ENCODE measurements at regions not wholly inside any gene's neighbourhood (a gene's known extent, or its start where the extent isn't known, plus 50 kb on each side); places are given as distances from the start of the nearest gene placed in this dataset.

DNA sequence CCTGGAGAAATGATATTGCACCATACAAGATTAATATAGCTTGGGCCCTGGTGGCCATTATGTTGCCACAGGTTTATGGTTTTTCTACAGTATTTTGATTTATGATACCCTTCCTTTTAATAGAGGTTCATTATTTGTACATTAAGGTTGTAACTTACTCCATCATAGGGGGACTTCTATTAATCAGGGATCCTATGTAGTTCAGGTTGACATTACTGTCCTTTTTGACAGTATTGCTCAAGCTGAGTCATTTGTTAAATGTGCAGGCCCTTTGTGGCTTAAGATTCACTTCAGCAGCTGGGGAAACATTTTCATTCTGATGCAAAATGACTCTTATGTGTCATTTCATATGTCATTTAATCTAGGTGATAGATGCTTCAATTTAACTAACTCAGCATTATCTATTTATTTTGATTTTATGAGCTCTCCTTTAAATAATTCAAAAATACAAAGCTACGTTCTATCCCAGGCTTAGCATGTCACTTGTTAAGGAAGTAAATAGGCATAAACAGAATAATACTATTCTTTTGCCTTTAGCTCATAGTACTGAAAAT lies 686.9 kb upstream of the NCAM2 start:
- no peak for DNase-seq (ENCODE audit: low spot score)
- no peak for FAIRE-seq

DNA sequence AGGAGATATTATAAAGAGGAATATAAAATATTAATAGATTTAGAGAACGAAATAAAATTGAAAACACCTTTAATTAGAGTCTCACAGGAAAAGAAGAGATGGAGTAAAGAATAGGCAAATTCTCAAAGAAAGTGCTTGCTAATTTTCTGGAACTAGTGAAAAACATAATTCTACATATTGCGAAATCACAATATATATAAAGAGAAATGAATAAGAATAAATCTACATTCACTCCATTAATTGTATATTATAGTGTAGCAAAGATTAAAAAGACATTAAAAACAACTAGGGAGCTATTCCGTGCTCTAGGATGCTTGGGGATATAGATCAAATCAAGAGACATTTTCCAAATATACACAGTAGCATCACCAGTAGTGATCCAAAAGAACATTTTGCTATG lies 685.2 kb upstream of the NCAM2 start:
- FAIRE-seq (no peak), DNase-seq (ENCODE audit: low spot score) (no peak)

DNA sequence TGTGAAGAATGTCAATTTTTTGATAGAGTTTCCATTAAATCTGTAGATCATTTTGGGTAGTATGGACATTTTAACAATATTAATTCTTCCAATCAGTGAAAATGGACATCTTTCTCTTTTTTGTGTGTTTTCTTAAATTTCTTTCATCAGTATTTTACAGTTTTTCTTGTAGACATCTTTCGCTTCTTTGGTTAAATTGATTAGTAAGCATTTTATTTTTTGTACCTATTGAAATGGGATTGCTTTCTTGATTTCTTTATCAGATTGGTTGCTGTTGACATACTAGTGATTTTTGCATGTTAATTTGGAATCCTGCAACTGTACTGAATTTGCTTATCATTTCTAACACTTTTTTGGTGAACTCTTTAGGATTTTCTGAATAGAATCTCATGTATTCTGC lies 683.2 kb upstream of the NCAM2 start:
- no peak for DNase-seq (ENCODE audit: low spot score)
- FAIRE-seq, result no peak

DNA sequence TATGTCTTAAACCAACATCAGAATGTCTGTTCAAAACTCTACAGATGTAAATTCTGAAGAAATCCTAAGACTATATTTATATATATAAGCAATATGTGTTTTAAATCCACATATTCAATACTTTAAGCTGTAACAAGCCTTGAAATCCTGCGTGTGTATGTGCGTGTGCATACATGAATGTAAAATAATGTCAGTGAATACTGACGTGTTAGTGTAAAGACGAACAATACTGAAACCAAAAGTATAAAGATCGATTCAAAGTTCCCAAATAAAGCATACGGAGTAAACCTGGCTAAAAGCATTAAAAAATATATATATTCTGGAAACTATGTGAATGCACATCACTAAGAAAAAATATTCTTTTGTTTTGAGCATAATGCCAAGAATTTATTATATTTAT lies 668.6 kb upstream of the NCAM2 start:
- FAIRE-seq (no peak), DNase-seq (ENCODE audit: low spot score) (no peak)

DNA sequence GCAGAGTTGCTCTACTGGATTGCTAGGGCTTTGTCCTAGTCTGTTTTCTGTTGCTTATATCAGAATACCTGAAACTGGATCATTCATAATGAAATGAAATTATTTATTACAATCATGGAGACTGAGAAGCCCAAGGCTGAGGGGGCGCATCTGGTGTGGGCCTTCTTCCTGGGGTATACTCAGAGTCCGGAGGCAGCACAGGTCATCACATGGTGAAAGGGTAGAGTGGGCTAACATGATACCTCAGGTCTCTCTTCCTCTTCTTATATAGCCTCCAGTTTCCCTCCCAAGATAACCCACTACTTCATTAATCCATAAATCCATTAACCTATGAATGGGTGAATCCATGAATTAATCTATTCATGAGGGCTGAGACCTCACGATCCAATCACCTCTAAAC lies 667.6 kb upstream of the NCAM2 start:
- FAIRE-seq, result no peak

DNA sequence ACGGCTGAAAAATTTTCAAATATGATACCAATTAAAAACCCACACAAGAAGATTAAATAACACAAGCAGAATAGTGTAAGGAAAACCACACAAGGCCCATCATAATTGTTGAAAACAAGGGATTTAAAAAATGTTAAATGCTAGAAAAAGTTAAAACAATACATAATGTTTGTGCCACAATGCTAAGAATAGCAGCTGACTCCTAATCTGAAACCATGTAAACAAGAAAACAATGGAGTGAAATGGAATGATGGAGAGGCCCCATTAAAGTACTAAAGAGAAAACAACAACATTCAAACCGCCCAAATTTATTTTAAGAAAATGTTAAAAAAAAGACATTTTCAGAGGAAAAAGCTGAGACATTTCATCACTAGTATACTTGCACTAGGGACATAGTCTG lies 663.6 kb upstream of the NCAM2 start:
- DNase-seq (ENCODE audit: low spot score), result no peak
- no peak for FAIRE-seq

More for the DNA sequence above, 667.6 kb upstream of the NCAM2 start:
- DNase-seq (ENCODE audit: low spot score), result no peak

DNA sequence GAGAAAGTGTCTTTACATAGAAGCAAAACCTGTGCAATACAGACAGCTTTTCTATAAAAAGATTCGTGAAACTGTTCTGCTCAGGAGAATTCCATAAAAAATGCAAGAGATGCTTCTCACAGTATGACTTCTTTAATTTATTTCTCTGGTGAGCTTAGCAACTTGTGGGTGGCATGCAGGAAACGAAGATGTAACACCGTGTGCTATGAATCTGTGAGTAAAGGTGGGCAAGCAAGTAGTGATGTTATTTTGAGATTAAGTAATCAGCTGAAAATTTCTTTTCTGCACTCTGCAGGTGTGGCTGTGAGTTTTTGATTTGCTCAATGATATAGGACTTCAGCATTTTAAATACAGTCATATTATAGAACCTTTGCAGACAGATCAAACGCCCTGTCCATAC lies 656.8 kb upstream of the NCAM2 start:
- DNase-seq (ENCODE audit: low spot score), result no peak
- no peak for FAIRE-seq

DNA sequence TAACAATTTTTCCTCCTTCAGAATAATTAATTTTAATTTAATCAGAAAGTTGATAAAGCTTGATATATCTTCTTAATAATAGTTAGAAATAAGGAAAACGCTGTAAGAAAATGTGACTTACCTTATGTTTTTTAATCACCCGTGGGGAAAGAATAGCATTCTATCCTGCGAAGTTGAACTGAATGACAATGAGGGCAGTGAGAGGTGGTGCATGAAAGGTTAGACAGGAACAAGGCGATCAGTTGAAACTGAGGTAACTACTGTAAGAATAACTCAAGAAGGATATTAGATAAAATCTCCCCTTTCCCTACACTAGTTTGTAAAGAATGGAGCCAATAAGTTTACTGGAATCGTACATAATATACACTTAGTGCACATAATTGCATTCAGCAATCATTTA lies 655.0 kb upstream of the NCAM2 start:
- FAIRE-seq, result no peak
- no peak for DNase-seq (ENCODE audit: low spot score)

DNA sequence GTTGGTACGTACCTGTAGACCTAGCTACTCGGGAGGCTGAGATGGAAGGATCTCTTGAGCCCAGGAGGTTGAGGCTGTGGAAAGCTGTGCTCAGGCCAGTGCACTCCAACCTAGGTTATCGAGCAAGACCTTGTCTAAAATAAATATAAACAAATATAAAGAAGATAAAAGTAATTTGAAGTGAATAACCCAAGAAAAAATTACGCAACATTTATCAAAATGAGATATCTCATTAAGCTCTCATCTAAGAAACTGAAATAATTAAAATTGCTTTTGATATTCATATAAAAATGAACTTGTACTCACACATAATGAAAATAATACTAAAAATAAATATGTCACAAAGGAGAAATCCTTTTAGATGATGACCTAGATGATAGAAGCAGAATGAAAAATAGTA lies 647.1 kb upstream of the NCAM2 start:
- FAIRE-seq, result no peak
- DNase-seq (ENCODE audit: low spot score), result no peak

DNA sequence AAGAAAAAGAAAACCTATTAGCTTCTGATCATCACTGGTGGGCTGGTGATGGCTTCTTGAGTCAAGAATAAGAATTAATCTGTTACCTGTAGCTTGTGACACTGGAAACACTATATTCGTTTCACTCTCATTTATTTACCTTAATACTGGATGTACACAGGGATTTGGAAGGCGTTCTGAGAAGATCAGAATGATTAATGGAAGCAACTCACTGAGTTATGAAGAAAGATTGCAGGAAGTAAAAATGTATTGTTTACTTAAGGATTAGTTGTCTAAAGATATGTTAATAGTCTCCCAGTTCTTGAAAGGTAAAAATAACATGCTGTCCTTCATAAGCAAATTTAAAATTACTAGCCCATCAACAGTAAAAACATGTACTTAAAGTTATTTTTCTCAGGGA lies 644.9 kb upstream of the NCAM2 start:
- FAIRE-seq, result no peak
- DNase-seq (ENCODE audit: low spot score), result no peak

DNA sequence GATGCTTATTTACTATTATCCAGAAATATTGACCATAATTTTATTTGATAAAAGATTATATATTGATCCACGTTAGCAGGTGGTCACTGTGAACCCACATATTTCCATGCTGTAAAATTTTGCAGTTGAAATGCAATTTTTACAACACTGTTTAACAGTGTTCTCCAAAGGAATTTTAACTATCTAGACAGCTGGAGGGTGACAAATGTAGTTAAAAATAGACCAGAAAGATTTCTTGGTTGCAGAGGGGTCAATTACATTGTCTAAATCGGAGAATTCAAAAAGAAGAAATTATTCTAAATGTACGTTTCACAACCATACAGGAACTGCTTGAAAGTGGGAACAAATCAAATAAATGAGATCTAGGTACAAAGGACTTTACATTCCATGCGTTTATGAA lies 625.2 kb upstream of the NCAM2 start:
- no peak for DNase-seq (ENCODE audit: low spot score)
- FAIRE-seq, result no peak

DNA sequence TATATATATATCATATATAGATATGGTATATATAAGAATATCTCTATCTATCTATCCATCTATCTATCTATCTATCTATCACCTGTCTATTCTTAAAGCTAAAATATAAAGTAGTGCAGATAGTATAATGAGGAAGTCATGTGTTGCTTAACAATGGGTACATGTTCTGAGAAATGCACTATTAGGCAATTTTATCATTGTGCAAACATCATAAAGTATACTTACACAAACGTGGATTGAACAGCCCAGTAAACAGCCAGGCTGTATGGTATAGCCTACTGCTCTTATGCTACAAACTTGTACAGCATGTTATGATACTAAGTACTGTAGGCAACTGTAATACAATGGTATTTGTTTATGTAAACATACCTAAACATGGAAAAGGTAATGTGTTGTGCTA lies 621.0 kb upstream of the NCAM2 start:
- no peak for FAIRE-seq
- DNase-seq (ENCODE audit: low spot score), result no peak

DNA sequence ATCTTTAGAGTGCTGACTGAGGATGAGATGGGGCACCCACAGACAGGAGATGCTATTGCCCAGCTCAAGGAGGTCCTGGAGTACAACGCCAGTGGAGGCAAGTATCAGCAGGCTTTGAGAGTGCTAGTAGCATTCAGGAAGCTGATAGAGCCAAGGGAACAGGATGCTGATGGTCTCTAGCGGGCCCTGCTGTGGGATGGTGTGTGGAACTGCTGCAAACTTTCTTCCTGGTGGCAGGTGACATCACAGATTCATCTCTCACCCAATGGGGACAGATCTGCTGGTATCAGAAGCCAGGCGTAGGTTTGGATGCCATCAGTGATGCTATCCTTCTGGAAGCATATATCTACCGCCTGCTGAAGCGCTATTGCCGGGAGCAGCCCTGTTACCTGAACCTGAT lies 609.8 kb upstream of the NCAM2 start:
- no peak for DNase-seq (ENCODE audit: low spot score)
- no peak for FAIRE-seq

DNA sequence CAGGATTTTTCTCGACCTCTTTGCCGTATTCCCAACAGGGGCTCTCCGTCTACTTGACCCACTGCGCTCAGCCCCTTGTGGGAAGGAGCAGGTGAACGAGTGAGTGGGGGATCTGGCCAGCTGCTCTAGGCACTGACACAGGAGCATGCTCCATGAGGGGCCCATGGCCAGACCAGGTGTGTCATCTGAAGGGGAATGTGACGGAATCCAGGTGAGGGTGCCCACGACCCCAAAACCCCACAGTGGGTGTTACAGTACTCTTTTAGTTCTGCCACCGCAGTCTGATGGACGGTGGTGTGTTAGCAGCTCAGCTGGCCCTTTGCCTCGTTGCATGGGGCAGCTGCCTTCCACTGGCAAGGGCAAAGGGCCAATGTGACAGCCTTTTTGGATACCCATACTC lies 601.4 kb upstream of the NCAM2 start:
- no peak for FAIRE-seq
- DNase-seq (ENCODE audit: low spot score), result no peak

DNA sequence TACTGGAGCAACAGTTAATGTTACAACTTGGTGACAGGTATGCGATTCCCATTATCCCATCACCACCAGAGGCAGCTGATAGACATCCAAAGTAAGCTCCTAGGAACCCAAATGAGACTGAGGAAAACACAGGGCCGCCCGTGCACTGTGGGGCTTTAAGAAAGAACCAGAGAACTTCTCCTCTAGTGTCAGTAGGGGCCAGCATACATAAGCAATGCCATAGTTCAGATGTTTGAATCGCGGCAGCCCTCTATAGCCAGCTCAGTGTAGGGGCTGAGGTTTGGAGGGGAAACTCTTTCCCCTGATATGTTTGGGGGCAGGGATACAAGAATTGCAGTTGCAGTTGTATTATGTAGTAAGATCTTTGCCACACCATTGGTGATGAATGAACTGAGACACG lies 593.3 kb upstream of the NCAM2 start:
- DNase-seq (ENCODE audit: low spot score), result no peak
- FAIRE-seq, result no peak

DNA sequence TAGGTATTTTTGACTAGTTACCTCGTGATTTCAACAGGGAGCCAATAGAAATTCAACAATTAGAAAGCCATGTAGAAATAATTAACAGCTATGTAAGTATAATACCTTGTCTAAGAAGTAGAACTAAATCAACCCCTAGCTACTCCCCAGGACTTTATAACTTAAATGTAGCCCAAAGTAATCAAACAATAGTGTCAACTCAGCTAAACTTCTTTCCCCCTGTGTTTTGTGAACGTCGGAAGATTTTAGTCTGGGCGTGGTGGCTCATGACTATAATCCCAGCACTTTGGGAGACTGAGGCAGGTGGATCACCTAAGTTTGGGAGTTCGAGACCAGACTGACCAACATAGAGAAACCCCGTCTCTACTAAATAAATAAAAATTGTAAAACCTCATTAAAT lies 579.9 kb upstream of the NCAM2 start:
- DNase-seq (ENCODE audit: low spot score) (no peak), FAIRE-seq (no peak)

DNA sequence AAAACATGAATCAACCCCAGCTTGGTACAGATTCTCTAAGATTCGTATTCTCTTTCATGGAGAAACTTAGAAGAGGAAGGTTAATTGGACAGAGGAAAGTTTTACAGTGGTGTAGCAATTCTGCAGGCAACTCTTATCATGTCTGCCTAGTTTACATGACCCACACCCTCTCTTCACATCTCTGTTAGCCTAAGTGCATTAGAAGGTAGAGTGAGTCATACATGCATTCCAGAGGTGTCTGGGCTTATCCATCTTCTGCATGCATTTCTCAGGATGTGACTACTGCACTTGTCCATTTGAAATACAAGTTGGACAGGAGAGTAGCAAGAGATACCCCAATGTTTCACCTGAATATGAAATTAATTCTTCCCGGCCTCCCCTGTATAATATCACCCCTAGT lies 578.4 kb upstream of the NCAM2 start:
- DNase-seq (ENCODE audit: low spot score) (no peak), FAIRE-seq (no peak)

DNA sequence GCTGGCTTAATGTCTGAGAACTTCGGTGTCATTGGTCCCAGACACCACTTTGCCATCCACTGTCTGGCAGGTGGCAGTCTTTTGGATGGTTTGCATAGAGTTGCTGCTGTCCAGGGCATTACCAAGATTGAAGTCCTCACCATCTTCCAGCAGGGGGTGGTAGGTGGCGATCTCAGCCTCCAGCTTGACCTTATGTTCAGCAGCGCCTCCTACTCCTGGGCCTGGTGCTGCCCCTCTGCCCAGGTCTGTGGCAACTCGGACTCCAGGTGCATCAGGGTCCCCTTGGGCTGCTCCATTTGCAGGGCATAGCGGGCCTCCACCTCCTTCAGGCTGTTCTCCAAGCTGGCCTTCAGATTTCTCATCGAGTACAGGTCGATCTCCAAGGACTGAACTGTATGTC lies 573.3 kb upstream of the NCAM2 start:
- FAIRE-seq, result no peak
- DNase-seq (ENCODE audit: low spot score), result no peak

DNA sequence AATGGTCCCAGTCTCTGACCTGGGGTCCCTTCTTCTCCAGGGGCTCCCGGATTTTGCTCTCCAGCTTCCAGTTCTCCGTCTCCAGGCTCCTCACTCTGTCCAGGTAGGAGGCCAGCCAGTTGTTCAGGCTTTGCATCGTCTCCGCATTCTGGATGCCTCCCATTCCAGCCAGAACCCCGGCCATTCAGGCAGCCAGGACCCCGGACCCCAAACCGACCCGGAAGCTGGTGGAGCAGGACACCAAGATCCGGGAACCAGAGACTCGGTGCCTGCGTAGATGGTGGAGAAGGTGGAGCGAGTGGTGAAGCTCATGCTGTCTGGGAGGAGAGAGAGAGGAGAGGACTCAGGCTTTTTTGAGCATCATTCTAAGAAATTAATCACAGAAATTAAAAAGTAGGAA lies 572.4 kb upstream of the NCAM2 start:
- DNase-seq (ENCODE audit: low spot score) (no peak), FAIRE-seq (no peak)

DNA sequence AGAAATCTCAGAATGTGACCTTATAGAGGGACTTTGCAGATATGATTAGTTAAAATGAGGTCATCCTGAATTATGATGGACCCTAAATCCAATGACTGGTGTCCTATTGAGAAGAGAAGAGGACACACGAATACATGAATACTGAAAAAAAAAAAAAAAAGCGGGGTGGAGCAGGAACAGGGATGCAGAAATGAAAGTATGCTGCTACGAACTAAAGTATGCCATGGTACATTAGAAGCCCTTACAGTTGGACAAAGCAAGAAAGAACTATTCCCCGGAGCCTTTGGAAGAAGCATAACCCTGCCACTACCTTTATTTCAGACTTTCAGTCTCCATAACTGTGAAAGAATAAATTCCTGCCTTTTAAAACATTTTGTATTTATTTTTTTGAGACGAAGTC lies 557.9 kb upstream of the NCAM2 start:
- FAIRE-seq, result no peak
- DNase-seq (ENCODE audit: low spot score), result no peak

DNA sequence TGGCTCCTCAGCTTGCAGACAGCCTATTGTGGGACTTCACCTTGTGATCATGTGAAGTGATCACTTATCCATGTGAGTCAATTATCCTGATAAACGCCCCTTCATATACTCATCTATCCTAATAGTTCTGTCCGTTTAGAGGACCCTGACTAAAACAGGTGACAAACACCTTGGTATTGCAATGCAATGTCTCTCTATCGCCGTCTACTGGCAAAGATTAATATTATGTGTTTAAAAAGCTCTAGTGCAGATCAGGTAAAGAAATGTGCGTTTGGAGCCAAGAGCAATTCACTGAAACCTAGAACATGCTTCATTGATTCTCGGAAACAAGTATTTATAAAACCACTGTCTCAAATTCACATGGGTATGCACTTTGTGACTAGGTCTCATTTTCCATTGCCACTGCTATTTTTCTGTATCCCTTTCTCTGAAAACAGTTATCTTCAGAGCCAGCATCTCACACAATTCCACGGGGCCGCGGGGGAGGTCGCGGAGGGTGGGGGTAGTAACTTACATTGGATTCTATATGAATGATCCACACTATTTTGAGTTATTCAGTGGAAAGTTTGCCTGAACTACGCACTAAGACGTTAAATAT lies 554.6 kb upstream of the NCAM2 start:
- DNase-seq (ENCODE audit: low spot score) (no peak), FAIRE-seq (no peak)

DNA sequence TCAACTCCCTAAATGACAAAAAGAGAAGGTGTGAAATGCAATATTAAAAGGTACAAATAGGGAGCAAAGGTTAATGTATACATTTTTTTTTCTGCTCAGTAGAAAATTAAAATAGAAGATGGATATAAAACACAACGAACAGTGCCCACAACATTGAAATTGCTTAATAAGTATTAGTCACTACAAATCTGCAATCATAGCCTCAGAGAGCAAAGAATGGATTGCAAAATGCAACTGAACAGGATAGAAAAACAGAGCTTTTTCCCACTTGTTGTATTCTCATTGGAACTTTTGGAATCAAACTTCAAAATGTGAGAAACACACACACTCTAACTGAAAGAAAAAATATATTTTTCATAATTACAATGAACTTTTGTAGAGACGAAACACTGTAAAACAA lies 552.2 kb upstream of the NCAM2 start:
- FAIRE-seq (no peak), DNase-seq (ENCODE audit: low spot score) (no peak)

DNA sequence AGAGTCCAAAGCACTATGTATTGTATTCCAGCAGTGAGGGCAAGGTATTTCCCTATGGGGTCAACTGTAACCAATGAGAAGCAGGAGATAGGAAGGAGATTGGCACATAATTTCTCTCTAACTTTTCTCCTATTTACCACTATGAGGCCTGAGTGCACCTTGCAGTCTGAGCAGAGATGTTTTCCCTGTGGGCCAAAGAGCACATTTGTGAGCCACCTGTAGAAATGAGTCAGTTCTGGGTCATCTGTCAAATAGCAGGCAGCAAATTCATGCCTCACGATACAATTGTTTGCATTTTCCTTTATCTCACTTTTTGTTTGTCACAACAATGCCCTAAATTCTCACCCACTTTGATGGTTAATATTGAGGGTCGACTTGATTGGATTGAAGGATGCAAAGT lies 547.2 kb upstream of the NCAM2 start:
- FAIRE-seq (no peak), DNase-seq (ENCODE audit: low spot score) (no peak)

DNA sequence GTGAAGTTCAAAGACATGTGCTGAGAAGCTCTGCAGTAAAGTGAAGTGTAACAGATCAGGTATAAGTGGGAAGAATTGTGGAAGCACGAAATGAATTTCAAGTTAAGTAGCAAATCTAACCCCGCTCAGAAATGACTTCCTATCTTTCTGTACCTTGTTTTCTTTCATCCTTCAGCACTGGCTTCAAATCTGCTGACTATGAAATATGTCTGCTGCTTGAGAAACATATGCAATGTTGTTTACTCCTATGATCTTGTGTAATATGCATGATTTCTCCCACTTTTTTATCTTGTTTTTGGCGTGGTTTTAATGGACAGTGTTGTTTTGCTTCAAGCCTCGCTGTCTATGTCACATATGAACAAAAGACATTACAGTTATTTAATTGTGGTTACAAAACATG lies 545.3 kb upstream of the NCAM2 start:
- no peak for FAIRE-seq

More for the DNA sequence above, 545.3 kb upstream of the NCAM2 start:
- no peak for DNase-seq (ENCODE audit: low spot score)

Measured in RCC 7860 (cell line).